ENCODE measurements at regions not wholly inside any gene's neighbourhood (a gene's known extent, or its start where the extent isn't known, plus 50 kb on each side); places are given as distances from the start of the nearest gene placed in this dataset.

DNA sequence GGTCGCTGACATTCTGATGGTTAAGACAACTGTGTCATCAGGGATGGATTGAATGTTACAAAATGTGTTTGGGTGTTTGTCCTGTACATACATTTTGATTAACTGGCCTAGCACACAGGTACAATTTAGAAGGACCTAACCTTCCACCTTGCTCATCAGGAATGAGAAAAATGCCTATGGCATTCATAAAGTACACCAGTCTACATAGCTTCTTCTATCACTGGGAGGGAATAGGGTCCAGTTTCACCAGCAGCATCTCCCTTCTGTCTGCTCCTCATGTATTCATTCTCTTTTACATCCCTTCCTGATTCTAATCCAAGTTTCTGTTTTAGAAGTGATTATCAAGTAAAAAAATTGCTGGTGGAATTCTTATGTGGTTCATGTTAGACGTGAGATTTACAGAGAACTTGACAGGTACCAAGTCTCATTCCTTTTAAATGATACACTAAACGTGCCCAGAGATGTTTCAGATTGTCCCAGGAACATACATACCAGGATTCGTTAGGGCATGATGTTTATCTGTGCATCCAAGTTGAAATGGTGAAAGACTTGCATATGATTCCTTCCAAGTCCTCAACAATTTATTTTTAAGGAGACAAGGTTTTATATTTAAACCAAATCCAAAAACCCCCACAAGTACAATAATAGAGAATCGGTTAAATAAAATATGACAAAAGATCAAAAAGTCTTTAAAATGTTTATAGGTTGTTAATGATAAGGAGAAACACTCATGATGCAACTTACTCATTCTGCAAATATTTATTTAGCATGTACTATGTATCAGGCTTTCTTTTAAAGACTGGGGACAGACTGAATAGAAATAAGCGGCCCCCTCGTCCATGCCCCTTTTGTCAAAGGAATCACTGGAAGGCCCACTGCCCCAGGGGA lies 359.1 kb downstream of the ZNF674 start:
- TF ChIP-seq, protein P1, sequence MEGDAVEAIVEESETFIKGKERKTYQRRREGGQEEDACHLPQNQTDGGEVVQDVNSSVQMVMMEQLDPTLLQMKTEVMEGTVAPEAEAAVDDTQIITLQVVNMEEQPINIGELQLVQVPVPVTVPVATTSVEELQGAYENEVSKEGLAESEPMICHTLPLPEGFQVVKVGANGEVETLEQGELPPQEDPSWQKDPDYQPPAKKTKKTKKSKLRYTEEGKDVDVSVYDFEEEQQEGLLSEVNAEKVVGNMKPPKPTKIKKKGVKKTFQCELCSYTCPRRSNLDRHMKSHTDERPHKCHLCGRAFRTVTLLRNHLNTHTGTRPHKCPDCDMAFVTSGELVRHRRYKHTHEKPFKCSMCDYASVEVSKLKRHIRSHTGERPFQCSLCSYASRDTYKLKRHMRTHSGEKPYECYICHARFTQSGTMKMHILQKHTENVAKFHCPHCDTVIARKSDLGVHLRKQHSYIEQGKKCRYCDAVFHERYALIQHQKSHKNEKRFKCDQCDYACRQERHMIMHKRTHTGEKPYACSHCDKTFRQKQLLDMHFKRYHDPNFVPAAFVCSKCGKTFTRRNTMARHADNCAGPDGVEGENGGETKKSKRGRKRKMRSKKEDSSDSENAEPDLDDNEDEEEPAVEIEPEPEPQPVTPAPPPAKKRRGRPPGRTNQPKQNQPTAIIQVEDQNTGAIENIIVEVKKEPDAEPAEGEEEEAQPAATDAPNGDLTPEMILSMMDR (IDR thresholded peaks at IDR 0.05): no peak
- TF ChIP-seq POLR2AphosphoS5 (IDR thresholded peaks at IDR 0.05) (no peak), POLR2A (IDR thresholded peaks at IDR 0.05) (no peak), EP300 (IDR thresholded peaks at IDR 0.05) (no peak)
